SK-N-SH (cell line): ENCODE measurements at regions not wholly inside any gene's neighbourhood (a gene's known extent, or its start where the extent isn't known, plus 50 kb on each side); places are given as distances from the start of the nearest gene placed in this dataset.

Source experiments
- CTCF ChIA-PET: fragments of 300-600, 350-600 bp; formaldehyde crosslinking; extraction: SDS; loops from one replicate; lab custom pipeline; 2021; lab: Yijun Ruan, JAX
- POLR2A ChIA-PET: fragments of 350-600 bp; sonication (Branson Sonifier 250); formaldehyde crosslinking; extraction: SDS; loops from one replicate; lab custom pipeline; 2020; ENCODE audit warnings: antibody characterized with exemption, inconsistent platforms; lab: Yijun Ruan, JAX
- DNase-seq: peaks from one replicate; pipeline ENCODE4 v3.0.0; 2012
- H2AFZ ChIP-seq: fragments of 200-600 bp; sonication (generic); 2 replicates; pipeline ENCODE4 v1.8.1; 2016; ENCODE audit warnings: antibody characterized with exemption, mild to moderate bottlenecking, low read depth
- H3F3A ChIP-seq: fragments of 200-600 bp; sonication (generic); replicated peaks from 2 replicates; pipeline ENCODE3; 2016; ENCODE audit warnings: antibody characterized with exemption, mild to moderate bottlenecking; ENCODE audit not compliant: insufficient read depth
- H3K27ac ChIP-seq, 2 experiments: fragments of 200-500 bp in 1 of 2; fragments of 200-600 bp in 1 of 2; sonication (Bioruptor generic) in 1 of 2; sonication (generic), shearing (Covaris generic) in 1 of 2; 2 replicates each; pipeline versions ENCODE4 v1.5.1 to v1.6.1; 2014 to 2016; ENCODE audit warnings: low read depth in 2 of 2, inconsistent platforms in 1 of 2, low read length in 1 of 2, mild to moderate bottlenecking in 1 of 2, mixed read lengths in 1 of 2
- H3K27me3 ChIP-seq: fragments of 200-600 bp; sonication (generic), shearing (Covaris generic); 2 replicates; pipeline ENCODE4 v1.6.1; 2016; ENCODE audit warnings: mixed run types; ENCODE audit not compliant: insufficient read depth
- H3K36me3 ChIP-seq, 2 experiments: fragments of 200-500 bp in 1 of 2; fragments of 200-600 bp in 1 of 2; sonication (Bioruptor generic) in 1 of 2; sonication (generic) in 1 of 2; replicated peaks in 1 of 2; 2 replicates each; pipeline versions ENCODE3 to v1.5.1; 2014 to 2016; ENCODE audit warnings: low read length in 1 of 2, mild to moderate bottlenecking in 1 of 2; ENCODE audit not compliant: insufficient read depth in 2 of 2, control insufficient read depth in 1 of 2
- H3K4me1 ChIP-seq, 2 experiments: fragments of 200-500 bp in 1 of 2; fragments of 200-600 bp in 1 of 2; sonication (Bioruptor generic) in 1 of 2; sonication (generic), shearing (Covaris generic) in 1 of 2; 2 replicates each; pipeline versions ENCODE4 v1.5.1 to v1.6.1; 2014 to 2016; ENCODE audit warnings: low read depth in 1 of 2, low read length in 1 of 2, mixed run types in 1 of 2; ENCODE audit not compliant: insufficient read depth in 2 of 2, control insufficient read depth in 1 of 2
- H3K4me2 ChIP-seq: fragments of 200-600 bp; sonication (generic), shearing (Covaris generic); 2 replicates; pipeline ENCODE4 v1.6.1; 2017; ENCODE audit warnings: mixed run types
- H3K4me3 ChIP-seq, 2 experiments: fragments of 200-500 bp in 1 of 2; fragments of 200-600 bp in 1 of 2; sonication (Bioruptor generic) in 1 of 2; sonication (generic), shearing (Covaris generic) in 1 of 2; 2 replicates each; pipeline versions ENCODE4 v1.5.1 to v1.8.1; 2014 to 2016; ENCODE audit warnings: low read depth in 2 of 2, inconsistent platforms in 1 of 2, low read length in 1 of 2, mild to moderate bottlenecking in 1 of 2, mixed read lengths in 1 of 2, moderate library complexity in 1 of 2
- H3K79me2 ChIP-seq: fragments of 200-600 bp; sonication (generic); 2 replicates; pipeline ENCODE4 v1.8.1; 2017; ENCODE audit warnings: mild to moderate bottlenecking; ENCODE audit not compliant: insufficient read depth
- H3K9ac ChIP-seq: fragments of 200-600 bp; sonication (generic); 2 replicates; pipeline ENCODE4 v1.6.1; 2017; ENCODE audit warnings: mixed run types
- H3K9me2 ChIP-seq: fragments of 200-600 bp; sonication (generic); 2 replicates; pipeline ENCODE4 v1.6.1; 2017; ENCODE audit warnings: mixed run types
- H3K9me3 ChIP-seq: fragments of 200-600 bp; sonication (generic); 2 replicates; pipeline ENCODE4 v1.6.1; 2017; ENCODE audit warnings: mixed run types, mild to moderate bottlenecking, moderate library complexity
- H4K20me1 ChIP-seq: fragments of 200-600 bp; sonication (generic); 2 replicates; pipeline ENCODE4 v1.6.1; 2017; ENCODE audit warnings: mild to moderate bottlenecking, mixed run types; ENCODE audit not compliant: insufficient read depth
- CTCF ChIP-seq: fragments of 200-600 bp; sonication (generic); IDR thresholded peaks from 2 replicates; pipeline ENCODE4 v1.6.1; 2017; ENCODE audit warnings: antibody characterized with exemption, mild to moderate bottlenecking, moderate library complexity
- EP300 ChIP-seq, 2 experiments: IDR thresholded peaks; 2 replicates each; pipeline versions ENCODE4 v1.4.0 to v1.6.1; 2012; ENCODE audit warnings: borderline replicate concordance in 1 of 2, low read depth in 1 of 2, low read length in 1 of 2
- GABPA ChIP-seq: IDR thresholded peaks from 2 replicates; pipeline ENCODE4 v1.4.0; 2012; ENCODE audit warnings: low read depth, mild to moderate bottlenecking
- RAD21 ChIP-seq: IDR thresholded peaks from 2 replicates; pipeline ENCODE4 v1.6.1; 2012; ENCODE audit warnings: mild to moderate bottlenecking, low read length
- RCOR1 ChIP-seq: fragments of 150-350 bp; IDR thresholded peaks from 2 replicates; pipeline ENCODE4 v1.6.1; 2017; ENCODE audit warnings: antibody characterized with exemption, low read length
- SIN3A ChIP-seq: IDR thresholded peaks from 2 replicates; pipeline ENCODE4 v1.6.1; 2012; ENCODE audit warnings: low read depth, mild to moderate bottlenecking, low read length, moderate library complexity, borderline replicate concordance
- SMC3 ChIP-seq: IDR thresholded peaks from 2 replicates; pipeline ENCODE4 v1.6.1; 2012; ENCODE audit warnings: low read depth, low read length, improper control_type of control experiment
- TCF12 ChIP-seq: IDR thresholded peaks from 2 replicates; pipeline ENCODE4 v1.4.0; 2012
- WGBS: methylation state at CpG from one replicate; pipeline ENCODE4 v1.1.6; 2017; ENCODE audit warnings: low lambda C conversion rate; 5-methylcytosine and 5-hydroxymethylcytosine counted together

- Histone ChIP-seq H3K27ac (no peak overlapping the region), H2AFZ (peak overlapping the region; percentile 50; the same call in 1 of the 2 replicates), H3K9me2 (no peaks in the 10 kb centered on the region), H3K27me3 (no peaks in the 10 kb centered on the region), H3F3A (no peaks in the 10 kb centered on the region), H3K4me1 (no peaks in the 10 kb centered on the region), H3K79me2 (no peaks in the 10 kb centered on the region), H4K20me1 (no peaks in the 10 kb centered on the region), H3K4me3 (no peak overlapping the region), H3K9me3 (no peaks in the 10 kb centered on the region), H3K36me3 (no peaks in the 10 kb centered on the region), H3K9ac (no peak overlapping the region), H3K4me2 (no peak overlapping the region)
- WGBS = 65% methylated on average over 7 of the region's 7 CpGs
- ChIA-PET CTCF (interaction anchor here (0.6 to 4.3 kb wide), 41 partner anchors 9 to 1817 kb away, joined by 3 to 30 read pairs (median 4); a partner anchor contains a TSS), POLR2A (no interaction called here)
- no peak for TF ChIP-seq GABPA
- TF ChIP-seq EP300 (IDR thresholded peaks at IDR 0.05; ENCODE audit: borderline replicate concordance in 1 of 2, low read depth in 1 of 2, low read length in 1 of 2) = 0 out of 4 replicates have a peak, but pooled peaks of 1 of the 2 experiments have one; percentile 3
- DNase-seq = no peak
Measured at GRCh38 chr7:10888861-10889260, 84.8 kb upstream of the PHF14 start.

- Histone ChIP-seq H3K4me3 (no peak overlapping the region; a peak in 1 of 4 replicates), H3K36me3 (no peaks in the 10 kb centered on the region), H3K4me2 (no peak overlapping the region), H3F3A (no peaks in the 10 kb centered on the region), H3K9ac (no peak overlapping the region), H3K9me3 (no peaks in the 10 kb centered on the region), H3K27ac (no peak overlapping the region), H3K4me1 (no peaks in the 10 kb centered on the region), H3K9me2 (no peaks in the 10 kb centered on the region), H4K20me1 (no peaks in the 10 kb centered on the region), H3K27me3 (no peaks in the 10 kb centered on the region), H2AFZ (peak overlapping the region; percentile 50; the same call in 1 of the 2 replicates), H3K79me2 (no peaks in the 10 kb centered on the region)
- no peak for TF ChIP-seq TCF12
- peak; percentile 96 for TF ChIP-seq CTCF
- no peak for TF ChIP-seq GABPA
- TF ChIP-seq RCOR1 = peak; percentile 37; the same call in 1 of the 2 replicates
- TF ChIP-seq SMC3 = peak; percentile 70
- no peak for TF ChIP-seq SIN3A
- TF ChIP-seq RAD21 = peak; percentile 97
- peak; percentile 78 for DNase-seq
- CTCF ChIA-PET = interaction anchor here (0.6 to 4.3 kb wide), 42 partner anchors 9 to 1818 kb away, joined by 3 to 30 read pairs (median 4); a partner anchor contains a TSS
- WGBS = 59% methylated on average over 10 of the region's 10 CpGs
- POLR2A ChIA-PET = no interaction called here
Measured at GRCh38 chr7:10889266-10889898, 84.3 kb upstream of the PHF14 start.

- no peak for DNase-seq
- H3K9ac ChIP-seq = no peak overlapping the region
- no peaks in the 10 kb centered on the region; a peak in 1 of 4 replicates for H3K4me1 ChIP-seq
- H3F3A ChIP-seq = no peaks in the 10 kb centered on the region
- no peaks in the 10 kb centered on the region for H4K20me1 ChIP-seq
- H3K27me3 ChIP-seq = no peaks in the 10 kb centered on the region
- H3K9me2 ChIP-seq = no peaks in the 10 kb centered on the region
- no peaks in the 10 kb centered on the region for H3K9me3 ChIP-seq
- no peak for TF ChIP-seq RAD21
- TF ChIP-seq, all 33 proteins: peak for 0
- no peak overlapping the region for H3K4me3 ChIP-seq
- CTCF ChIA-PET = interaction anchor here (1.7 kb wide), 1 partner anchor 303 kb away, joined by 4 read pairs; no protein-coding TSS in a partner anchor
- no peaks in the 10 kb centered on the region for H3K36me3 ChIP-seq
- no peak overlapping the region for H3K4me2 ChIP-seq
- 54% methylated on average over 9 of the region's 9 CpGs for WGBS
- no peak overlapping the region for H2AFZ ChIP-seq
- no peak overlapping the region for H3K27ac ChIP-seq
- H3K79me2 ChIP-seq = no peaks in the 10 kb centered on the region
- POLR2A ChIA-PET = interaction anchor here (0.7 kb wide), 1 partner anchor 265 kb away, joined by 4 read pairs; no protein-coding TSS in a partner anchor
Measured at GRCh38 chr7:10908600-10908999, 65.1 kb upstream of the PHF14 start.
